ENCODE measurements at regions not wholly inside any gene's neighbourhood (a gene's known extent, or its start where the extent isn't known, plus 50 kb on each side); places are given as distances from the start of the nearest gene placed in this dataset.

DNA sequence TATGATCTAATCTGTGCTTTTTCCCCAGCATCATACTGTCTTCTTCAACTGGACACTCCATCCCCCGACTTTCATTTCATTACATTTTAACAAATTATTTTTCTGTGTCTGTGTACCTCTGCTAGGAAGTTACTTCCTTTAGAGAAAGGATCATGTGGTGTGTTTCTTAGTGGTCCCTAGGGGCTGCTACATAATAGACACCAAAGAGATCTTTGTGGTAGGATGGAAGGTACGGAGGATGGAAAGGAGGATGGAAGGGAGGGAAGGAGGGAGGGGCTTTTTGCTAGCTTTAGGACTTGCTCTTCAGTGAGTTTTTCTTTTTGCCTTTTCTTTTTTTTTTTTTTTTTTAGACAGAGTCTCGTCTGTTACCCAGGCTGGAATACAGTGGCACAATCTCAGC, 95.7 kb downstream of the TNFAIP3 start (continued):
- TF ChIP-seq ZNF337 (CRISPR knock-in tag; IDR thresholded peaks at IDR 0.05; ENCODE audit: borderline replicate concordance, low read depth) (no peak), ZNF607 (CRISPR knock-in tag; IDR thresholded peaks at IDR 0.05; ENCODE audit: borderline replicate concordance) (no peak), AGO2 (optimal IDR thresholded peaks at IDR 0.05; ENCODE audit: low read depth, low read length) (no peak), SP140L (CRISPR knock-in tag; IDR thresholded peaks at IDR 0.05; ENCODE audit: borderline replicate concordance) (no peak), ATAD3A (CRISPR knock-in tag; IDR thresholded peaks at IDR 0.05) (no peak), ZNF839 (CRISPR knock-in tag; IDR thresholded peaks at IDR 0.05; ENCODE audit: borderline replicate concordance) (no peak)

DNA sequence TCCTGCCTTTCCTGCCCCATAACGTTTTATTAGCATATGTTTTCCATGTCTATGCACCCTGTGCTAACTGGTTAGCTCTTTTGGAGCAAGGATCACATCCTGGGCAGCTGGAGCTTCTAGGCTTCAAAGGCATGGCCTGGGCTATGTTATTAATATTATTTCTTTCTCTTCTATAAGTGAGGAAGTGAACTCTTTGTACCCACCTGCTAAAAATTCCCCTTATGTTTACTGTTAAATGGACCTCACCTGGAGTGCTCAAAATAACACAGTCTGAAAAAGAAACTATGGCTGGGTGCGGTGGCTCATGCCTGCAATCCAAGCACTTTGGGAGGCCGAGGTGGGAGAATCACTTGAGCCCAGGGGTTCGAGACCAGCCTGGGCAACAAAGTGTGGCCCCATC, 97.8 kb downstream of the TNFAIP3 start:
- TF ChIP-seq ZNF7 (CRISPR knock-in tag; IDR thresholded peaks at IDR 0.05) (no peak), JUN (CRISPR knock-in tag; IDR thresholded peaks at IDR 0.05) (no peak), ZNF367 (CRISPR knock-in tag; IDR thresholded peaks at IDR 0.05; ENCODE audit: borderline replicate concordance) (no peak), ZNF558 (CRISPR knock-in tag; IDR thresholded peaks at IDR 0.05; ENCODE audit: borderline replicate concordance) (no peak), ZMAT3 (CRISPR knock-in tag; conservative IDR thresholded peaks at IDR 0.05) (no peak), ATF4 (CRISPR knock-in tag; IDR thresholded peaks at IDR 0.05) (no peak), TEF (CRISPR knock-in tag; IDR thresholded peaks at IDR 0.05) (no peak), RNF2 (conservative IDR thresholded peaks at IDR 0.05; ENCODE audit: low read depth) (no peak), ZNF790 (CRISPR knock-in tag; IDR thresholded peaks at IDR 0.05; ENCODE audit: borderline replicate concordance) (no peak), ZNF136 (CRISPR knock-in tag; IDR thresholded peaks at IDR 0.05; ENCODE audit: low read depth) (no peak), PLRG1 (conservative IDR thresholded peaks at IDR 0.05) (no peak)
- TF ChIP-seq, protein P1, sequence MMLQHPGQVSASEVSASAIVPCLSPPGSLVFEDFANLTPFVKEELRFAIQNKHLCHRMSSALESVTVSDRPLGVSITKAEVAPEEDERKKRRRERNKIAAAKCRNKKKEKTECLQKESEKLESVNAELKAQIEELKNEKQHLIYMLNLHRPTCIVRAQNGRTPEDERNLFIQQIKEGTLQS (CRISPR knock-in tag; IDR thresholded peaks at IDR 0.05) = no peak
- ChIA-PET CTCF (ENCODE audit: low intra/inter-chr PET ratio, low total read pairs) (no interaction called here), POLR2A (no interaction called here)
- Histone ChIP-seq H3K27me3 (ENCODE audit: control insufficient read depth in 1 of 2, insufficient read depth in 2 of 2, low read length in 2 of 2) (peaks cover 0 to 7% of the 10 kb centered on the region in 2 experiments; a peak in 1 of 5 replicates), H3K4me2 (ENCODE audit: low read depth, low read length) (no peak overlapping the region), H3K79me2 (ENCODE audit: insufficient read depth, low read length) (no peaks in the 10 kb centered on the region), H3K36me3 (replicated peaks in 1 of 2; ENCODE audit: control insufficient read depth in 1 of 2, insufficient read depth in 2 of 2, low read length in 2 of 2) (no peaks in the 10 kb centered on the region), H3K27ac (ENCODE audit: extremely low read length, insufficient read depth, low read length) (no peak overlapping the region), H2AFZ (ENCODE audit: low read length) (no peak overlapping the region), H3K9me3 (ENCODE audit: low read length) (peaks cover 12% of the 10 kb centered on the region), H4K20me1 (ENCODE audit: insufficient read depth, low read length) (no peaks in the 10 kb centered on the region), H3K4me3 (replicated peaks in 1 of 3; ENCODE audit: insufficient read depth in 1 of 3, low read depth in 2 of 3, low read length in 3 of 3) (no peak overlapping the region), H3K4me1 (ENCODE audit: insufficient read depth, low read length) (no peaks in the 10 kb centered on the region), H3K9ac (ENCODE audit: insufficient read depth, low read depth, low read length) (no peak overlapping the region)
- FAIRE-seq = no peak
- no peak for DNase-seq (ENCODE audit: low spot score)
- no peak for ATAC-seq
- in situ Hi-C loops (cut with HindIII; ENCODE audit: extremely low pct_ligation_motif_present, low pct_unique_long_range_greater_than_20kb) = loop anchor here (25.0 kb wide), 1 partner anchor 878 kb away; no protein-coding TSS in a partner anchor
- BruUV-seq (replicated peaks) = no TSS peak
- intact Hi-C loops (cut with micrococcal nuclease; ENCODE audit: unreplicated experiment) = no loop called here
- 9% methylated on average over 4 of the region's 4 CpGs for WGBS (ENCODE audit: low lambda C conversion rate)
